Duodenal mucosa (tissue), 2 donors: ENCODE measurements at regions not wholly inside any gene's neighbourhood (a gene's known extent, or its start where the extent isn't known, plus 50 kb on each side); places are given as distances from the start of the nearest gene placed in this dataset.

Source experiments
- H3K27ac ChIP-seq: one replicate; pipeline ENCODE4 v1.7.0; 2013; ENCODE audit warnings: low read depth, low read length
- H3K27me3 ChIP-seq, 2 donors: one replicate each; pipeline ENCODE4 v1.7.0; 2013; ENCODE audit warnings: low read length in 2 of 2, control low read depth in 1 of 2; ENCODE audit not compliant: insufficient read depth in 2 of 2, control insufficient read depth in 1 of 2
- H3K36me3 ChIP-seq, 2 donors: one replicate each; pipeline ENCODE4 v1.7.0; 2013; ENCODE audit warnings: low read length in 2 of 2, control low read depth in 1 of 2; ENCODE audit not compliant: insufficient read depth in 2 of 2, control insufficient read depth in 1 of 2
- H3K4me1 ChIP-seq, 2 donors: one replicate each; pipeline ENCODE4 v1.7.0; 2013; ENCODE audit warnings: low read length in 2 of 2, control low read depth in 1 of 2; ENCODE audit not compliant: insufficient read depth in 2 of 2, control insufficient read depth in 1 of 2
- H3K4me3 ChIP-seq, 2 donors: one replicate each; pipeline ENCODE4 v1.7.0; 2013; ENCODE audit warnings: low read length in 2 of 2, low read depth in 1 of 2
- H3K9ac ChIP-seq, 2 donors: one replicate each; pipeline ENCODE4 v1.7.0; 2013; ENCODE audit warnings: low read length in 2 of 2, low read depth in 1 of 2
- H3K9me3 ChIP-seq, 2 donors: one replicate each; pipeline ENCODE4 v1.7.0; 2013; ENCODE audit warnings: low read length in 2 of 2, control low read depth in 1 of 2; ENCODE audit not compliant: control insufficient read depth in 1 of 2

GRCh38 chr12:43057566-43057965 lies 468.0 kb upstream of the PRICKLE1 start:
- no peak overlapping the region for H3K9ac ChIP-seq
- no peak overlapping the region for H3K27ac ChIP-seq
- H3K27me3 ChIP-seq = no peaks in the 10 kb centered on the region
- H3K9me3 ChIP-seq = no peaks in the 10 kb centered on the region
- H3K4me3 ChIP-seq = no peak overlapping the region
- H3K4me1 ChIP-seq = peaks cover 0 to 2% of the 10 kb centered on the region in 2 donors
- no peaks in the 10 kb centered on the region for H3K36me3 ChIP-seq

- Histone ChIP-seq H3K9ac (no peak overlapping the region), H3K9me3 (no peaks in the 10 kb centered on the region), H3K27me3 (no peaks in the 10 kb centered on the region), H3K27ac (no peak overlapping the region), H3K4me3 (no peak overlapping the region), H3K4me1 (peaks cover 0 to 5% of the 10 kb centered on the region in 2 donors), H3K36me3 (no peaks in the 10 kb centered on the region)
These were observed 464.5 kb upstream of the PRICKLE1 start for GRCh38 chr12:43054085-43054484.

DNA sequence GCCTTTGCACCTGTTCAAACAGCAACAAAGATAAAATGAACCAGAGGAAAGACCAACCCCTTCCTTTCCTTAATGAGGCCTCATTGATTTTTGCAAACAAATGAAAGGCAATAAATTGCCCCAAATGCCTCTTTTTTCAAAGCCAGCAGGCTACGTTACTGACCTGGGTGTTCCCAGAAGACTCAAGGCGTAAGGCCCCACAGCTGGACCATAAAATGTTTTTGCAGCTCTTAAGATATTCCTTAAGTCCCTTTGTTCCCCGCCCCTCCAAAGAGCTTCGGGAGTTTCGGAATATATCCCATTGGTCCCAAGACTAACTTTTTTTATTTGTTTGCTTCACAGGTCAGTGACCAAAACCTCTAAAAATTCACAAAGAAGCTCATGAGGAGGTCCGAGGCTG lies 462.9 kb upstream of the PRICKLE1 start:
- no peaks in the 10 kb centered on the region for H3K9me3 ChIP-seq
- H3K4me3 ChIP-seq = no peak overlapping the region
- H3K27me3 ChIP-seq = no peaks in the 10 kb centered on the region
- peaks cover 0 to 5% of the 10 kb centered on the region in 2 donors for H3K4me1 ChIP-seq
- no peak overlapping the region for H3K27ac ChIP-seq
- H3K9ac ChIP-seq = no peak overlapping the region
- H3K36me3 ChIP-seq = no peaks in the 10 kb centered on the region

DNA sequence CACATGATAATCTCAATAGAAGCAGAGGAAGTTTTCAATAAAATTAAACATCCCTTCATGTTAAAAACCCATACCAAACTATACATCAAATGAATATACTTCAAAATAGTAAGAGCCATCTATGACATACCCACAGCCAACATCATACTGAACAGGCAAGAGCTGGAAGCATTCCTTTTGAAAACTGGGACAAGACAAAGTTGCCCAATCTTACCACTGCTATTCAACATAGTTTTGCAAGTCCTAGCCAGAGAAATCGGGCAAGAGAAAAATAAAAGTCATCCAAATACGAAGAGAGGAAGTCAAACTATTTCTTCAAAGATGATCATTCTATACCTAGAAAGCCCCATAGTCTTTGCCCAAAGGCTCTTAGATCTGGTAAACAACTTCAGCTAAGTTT lies 454.7 kb upstream of the PRICKLE1 start:
- Histone ChIP-seq H3K27ac (no peak overlapping the region), H3K9me3 (no peaks in the 10 kb centered on the region), H3K27me3 (no peaks in the 10 kb centered on the region), H3K4me3 (no peak overlapping the region), H3K4me1 (no peaks in the 10 kb centered on the region), H3K36me3 (no peaks in the 10 kb centered on the region), H3K9ac (no peak overlapping the region)

- no peaks in the 10 kb centered on the region for H3K9me3 ChIP-seq
- no peak overlapping the region for H3K9ac ChIP-seq
- H3K4me3 ChIP-seq = no peak overlapping the region
- no peak overlapping the region for H3K27ac ChIP-seq
- no peaks in the 10 kb centered on the region for H3K4me1 ChIP-seq
- H3K27me3 ChIP-seq = no peaks in the 10 kb centered on the region
- H3K36me3 ChIP-seq = no peaks in the 10 kb centered on the region
These were observed 449.4 kb upstream of the PRICKLE1 start for GRCh38 chr12:43038991-43039390.

GRCh38 chr12:43029971-43030370 lies 440.4 kb upstream of the PRICKLE1 start:
- Histone ChIP-seq H3K27me3 (no peaks in the 10 kb centered on the region), H3K4me1 (no peaks in the 10 kb centered on the region), H3K4me3 (no peak overlapping the region), H3K36me3 (no peaks in the 10 kb centered on the region), H3K9ac (no peak overlapping the region), H3K9me3 (no peaks in the 10 kb centered on the region), H3K27ac (no peak overlapping the region)

DNA sequence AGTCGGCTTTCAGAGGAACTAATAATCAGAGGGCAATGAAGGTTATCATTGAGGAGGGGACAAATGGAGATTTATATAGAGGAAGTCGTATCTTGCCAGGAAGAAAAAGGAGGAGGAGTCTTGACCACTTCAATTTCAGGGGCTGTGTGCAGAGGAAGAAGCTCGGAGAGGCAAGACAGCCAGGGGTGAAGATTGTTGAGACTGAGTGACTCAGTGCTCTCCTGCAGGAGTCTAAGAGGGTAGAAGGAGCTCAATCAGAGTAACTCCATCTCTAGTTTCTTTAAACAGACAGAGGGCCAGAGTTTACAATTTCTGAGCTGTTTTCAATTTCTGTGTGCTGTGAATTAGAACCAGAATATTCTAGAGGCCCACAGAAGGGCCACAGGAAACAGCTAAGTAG lies 439.3 kb upstream of the PRICKLE1 start:
- Histone ChIP-seq H3K27me3 (no peaks in the 10 kb centered on the region), H3K36me3 (no peaks in the 10 kb centered on the region), H3K9me3 (no peaks in the 10 kb centered on the region), H3K27ac (no peak overlapping the region), H3K9ac (no peak overlapping the region), H3K4me3 (no peak overlapping the region), H3K4me1 (no peaks in the 10 kb centered on the region)

GRCh38 chr12:43022838-43023237 lies 433.3 kb upstream of the PRICKLE1 start:
- H3K4me3 ChIP-seq = no peak overlapping the region
- no peaks in the 10 kb centered on the region for H3K9me3 ChIP-seq
- H3K27ac ChIP-seq = no peak overlapping the region
- no peaks in the 10 kb centered on the region for H3K27me3 ChIP-seq
- H3K9ac ChIP-seq = no peak overlapping the region
- no peaks in the 10 kb centered on the region for H3K36me3 ChIP-seq
- no peaks in the 10 kb centered on the region for H3K4me1 ChIP-seq

- H3K27ac ChIP-seq = no peak overlapping the region
- no peak overlapping the region for H3K4me3 ChIP-seq
- H3K36me3 ChIP-seq = no peaks in the 10 kb centered on the region
- H3K9me3 ChIP-seq = no peaks in the 10 kb centered on the region
- no peaks in the 10 kb centered on the region for H3K4me1 ChIP-seq
- H3K27me3 ChIP-seq = no peaks in the 10 kb centered on the region
- no peak overlapping the region for H3K9ac ChIP-seq
These were observed 425.7 kb upstream of the PRICKLE1 start for GRCh38 chr12:43015090-43015737.

GRCh38 chr12:43011383-43011926 lies 421.9 kb upstream of the PRICKLE1 start:
- H3K4me1 ChIP-seq = no peaks in the 10 kb centered on the region
- H3K36me3 ChIP-seq = no peaks in the 10 kb centered on the region
- no peak overlapping the region for H3K4me3 ChIP-seq
- H3K9me3 ChIP-seq = no peaks in the 10 kb centered on the region
- H3K27me3 ChIP-seq = no peaks in the 10 kb centered on the region
- no peak overlapping the region for H3K9ac ChIP-seq
- H3K27ac ChIP-seq = no peak overlapping the region
